CD4-positive, alpha-beta T cell (primary cell): ENCODE measurements at regions not wholly inside any gene's neighbourhood (a gene's known extent, or its start where the extent isn't known, plus 50 kb on each side); places are given as distances from the start of the nearest gene placed in this dataset.

Experiments
- ATAC-seq: fragments of 200-7000 bp; cut with Tn5 transposase; one replicate; pipeline ENCODE4 v1.10.0; 2022; ENCODE audit warnings: mild to moderate bottlenecking; ENCODE audit not compliant: poor library complexity
- CTCF ChIA-PET: fragments of 350-600 bp; sonication (Branson Sonifier 250); formaldehyde crosslinking; loops from one replicate; lab custom pipeline; 2021; ENCODE audit warnings: antibody characterized with exemption, inconsistent platforms; lab: Charles Lee
- POLR2A ChIA-PET: fragments of 350-600 bp; sonication (Branson Sonifier 250); formaldehyde crosslinking; loops from one replicate; lab custom pipeline; 2021; ENCODE audit warnings: antibody characterized with exemption, inconsistent platforms; lab: Charles Lee
- DNase-seq, 14 experiments: peaks; one replicate each; pipeline ENCODE4 v3.0.0-alpha.2; 2013 to 2020; ENCODE audit warnings: mixed read lengths in 2 of 14
- H3K27ac ChIP-seq, 2 donors: one replicate each; pipeline versions ENCODE4 v1.5.1 to v1.7.0; 2013; ENCODE audit warnings: low read length in 2 of 2, low read depth in 1 of 2, mild to moderate bottlenecking in 1 of 2
- H3K27me3 ChIP-seq, 2 experiments: 1 replicate in 1 of 2; 2 replicates in 1 of 2; pipeline versions ENCODE4 v1.6.1 to v1.7.0; 2013; ENCODE audit warnings: low read length in 2 of 2, control low read depth in 1 of 2, mild to moderate bottlenecking in 1 of 2, moderate library complexity in 1 of 2; ENCODE audit not compliant: insufficient read depth in 2 of 2, control insufficient read depth in 1 of 2
- H3K36me3 ChIP-seq: one replicate; pipeline ENCODE4 v1.6.1; 2013; ENCODE audit warnings: low read length, control low read depth; ENCODE audit not compliant: insufficient read depth
- H3K4me1 ChIP-seq: one replicate; pipeline ENCODE4 v1.6.1; 2013; ENCODE audit warnings: low read length, control low read depth; ENCODE audit not compliant: insufficient read depth
- H3K4me3 ChIP-seq: one replicate; pipeline ENCODE4 v1.5.1; 2013; ENCODE audit warnings: mild to moderate bottlenecking, low read length, moderate library complexity
- H3K9me3 ChIP-seq, 2 experiments: 1 replicate in 1 of 2; 2 replicates in 1 of 2; pipeline versions ENCODE4 v1.6.1 to v1.7.0; 2013; ENCODE audit warnings: low read length in 2 of 2, mild to moderate bottlenecking in 2 of 2, control low read depth in 1 of 2, moderate library complexity in 1 of 2; ENCODE audit not compliant: control insufficient read depth in 1 of 2, insufficient read depth in 1 of 2
- H3K27ac Mint-ChIP-seq: one replicate; pipeline ENCODE4 v1.8.0; 2020; ENCODE audit warnings: mixed read lengths
- H3K27me3 Mint-ChIP-seq: one replicate; pipeline ENCODE4 v1.8.0; 2021; ENCODE audit warnings: mixed read lengths
- H3K36me3 Mint-ChIP-seq: one replicate; pipeline ENCODE4 v1.8.0; 2021; ENCODE audit warnings: low read depth, mixed read lengths
- H3K4me1 Mint-ChIP-seq: one replicate; pipeline ENCODE4 v1.8.0; 2021; ENCODE audit warnings: low read depth, mixed read lengths
- H3K4me3 Mint-ChIP-seq: one replicate; pipeline ENCODE4 v1.8.0; 2020; ENCODE audit warnings: mild to moderate bottlenecking, mixed read lengths
- H3K9me3 Mint-ChIP-seq: one replicate; pipeline ENCODE4 v1.8.0; 2020; ENCODE audit warnings: mixed read lengths
- intact Hi-C, 2 experiments: fragments of 100-400 bp; cut with DNase I in 1 of 2; cut with micrococcal nuclease in 1 of 2; formaldehyde crosslinking; loops; one replicate each; pipeline versions ENCODE4 v1.15.1 to v1.9.0; 2023 to 2025; cut with DNase I, micrococcal nuclease
- TF ChIP-seq, protein P1 (sequence below): fragments of 200-600 bp; IDR thresholded peaks from one replicate; pipeline ENCODE4 v1.8.0; 2022; ENCODE audit warnings: antibody characterized with exemption, mild to moderate bottlenecking

DNA sequence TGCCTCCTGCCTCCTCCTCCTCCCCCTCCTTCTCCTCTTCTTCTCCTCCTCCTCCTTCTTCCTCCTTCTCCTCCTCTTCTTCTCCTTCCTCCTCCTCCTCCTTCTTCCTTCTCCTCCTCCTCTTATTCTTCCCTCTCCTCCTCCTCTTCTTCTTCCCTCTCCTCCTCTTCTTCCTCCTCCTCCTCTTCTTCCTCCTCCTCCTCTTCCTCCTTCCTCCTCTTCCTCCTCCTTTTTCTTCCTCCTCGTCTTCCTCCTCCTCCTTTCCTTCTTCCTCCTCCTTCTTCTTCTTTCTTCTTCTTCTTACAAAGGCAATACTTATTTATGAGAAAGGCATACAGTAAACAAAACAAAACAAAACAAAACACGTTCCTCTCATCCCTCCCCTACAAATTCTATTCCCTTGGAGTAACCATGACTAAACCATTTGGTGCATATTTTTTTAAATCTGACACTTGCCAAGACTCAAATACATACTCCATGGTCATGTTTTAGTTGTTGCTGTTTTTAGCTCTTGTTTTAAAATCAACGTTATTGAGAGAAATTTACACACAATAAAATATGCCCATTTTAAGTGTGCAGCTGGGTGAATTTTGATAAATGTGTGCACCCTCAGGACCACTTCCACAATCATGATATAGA, 135.6 kb downstream of the FOXD1 start:
- intact Hi-C loops = no loop called here

DNA sequence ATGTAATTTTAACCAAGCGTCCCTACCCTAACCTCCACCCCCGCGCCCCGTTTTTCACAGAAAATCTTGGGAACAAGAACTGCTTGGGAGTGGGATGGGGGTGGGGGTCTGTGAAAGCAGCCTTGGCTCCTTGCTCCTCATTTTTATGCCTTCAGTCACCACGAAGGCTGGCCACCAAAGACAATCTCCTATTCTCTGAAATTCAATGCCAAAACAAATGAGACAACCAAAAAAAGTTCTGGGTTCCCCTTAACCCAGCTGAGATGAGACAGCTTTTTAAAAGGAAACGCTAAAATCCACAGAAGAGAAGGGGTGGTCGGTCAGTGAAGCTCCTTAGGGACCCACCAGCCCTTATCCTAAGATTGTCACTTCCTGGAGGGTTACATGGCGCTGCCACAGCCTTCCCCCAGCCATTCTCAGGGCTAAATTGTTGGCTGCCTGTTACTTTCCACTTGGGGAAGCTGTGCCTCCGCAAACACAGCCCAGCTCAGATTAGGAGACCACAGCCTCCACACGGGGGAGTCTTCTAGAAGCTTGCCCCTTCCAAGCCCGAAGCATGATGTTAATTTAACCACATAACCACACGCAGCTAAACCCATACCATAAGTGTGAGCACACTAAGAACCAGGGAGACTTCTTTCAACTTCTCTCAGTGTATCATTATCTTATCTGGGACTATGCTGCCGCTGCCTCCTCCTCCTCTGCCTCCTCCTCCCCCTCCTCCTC, 136.3 kb downstream of the FOXD1 start:
- no peaks in the 10 kb centered on the region for H3K4me1 Mint-ChIP-seq
- peaks cover 62 to 73% of the 10 kb centered on the region in 2 experiments for H3K27me3 ChIP-seq

More for the DNA sequence above, 135.6 kb downstream of the FOXD1 start:
- Histone ChIP-seq H3K27ac (no peak overlapping the region), H3K9me3 (peaks cover 0 to 12% of the 10 kb centered on the region in 2 experiments), H3K4me3 (no peak overlapping the region), H3K27me3 (peaks cover 62 to 76% of the 10 kb centered on the region in 2 experiments), H3K36me3 (no peaks in the 10 kb centered on the region), H3K4me1 (peaks cover 5% of the 10 kb centered on the region)
- TF ChIP-seq, protein P1, sequence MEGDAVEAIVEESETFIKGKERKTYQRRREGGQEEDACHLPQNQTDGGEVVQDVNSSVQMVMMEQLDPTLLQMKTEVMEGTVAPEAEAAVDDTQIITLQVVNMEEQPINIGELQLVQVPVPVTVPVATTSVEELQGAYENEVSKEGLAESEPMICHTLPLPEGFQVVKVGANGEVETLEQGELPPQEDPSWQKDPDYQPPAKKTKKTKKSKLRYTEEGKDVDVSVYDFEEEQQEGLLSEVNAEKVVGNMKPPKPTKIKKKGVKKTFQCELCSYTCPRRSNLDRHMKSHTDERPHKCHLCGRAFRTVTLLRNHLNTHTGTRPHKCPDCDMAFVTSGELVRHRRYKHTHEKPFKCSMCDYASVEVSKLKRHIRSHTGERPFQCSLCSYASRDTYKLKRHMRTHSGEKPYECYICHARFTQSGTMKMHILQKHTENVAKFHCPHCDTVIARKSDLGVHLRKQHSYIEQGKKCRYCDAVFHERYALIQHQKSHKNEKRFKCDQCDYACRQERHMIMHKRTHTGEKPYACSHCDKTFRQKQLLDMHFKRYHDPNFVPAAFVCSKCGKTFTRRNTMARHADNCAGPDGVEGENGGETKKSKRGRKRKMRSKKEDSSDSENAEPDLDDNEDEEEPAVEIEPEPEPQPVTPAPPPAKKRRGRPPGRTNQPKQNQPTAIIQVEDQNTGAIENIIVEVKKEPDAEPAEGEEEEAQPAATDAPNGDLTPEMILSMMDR = no peak
- no peaks in the 10 kb centered on the region for H3K36me3 Mint-ChIP-seq
- ATAC-seq (no peak), DNase-seq (no peak)
- CTCF ChIA-PET = no interaction called here
- no peak overlapping the region for H3K27ac Mint-ChIP-seq
- peaks cover 90% of the 10 kb centered on the region for H3K27me3 Mint-ChIP-seq
- H3K9me3 Mint-ChIP-seq = no peaks in the 10 kb centered on the region
- no peak overlapping the region for H3K4me3 Mint-ChIP-seq
- POLR2A ChIA-PET = no interaction called here
- no peaks in the 10 kb centered on the region for H3K4me1 Mint-ChIP-seq

DNA sequence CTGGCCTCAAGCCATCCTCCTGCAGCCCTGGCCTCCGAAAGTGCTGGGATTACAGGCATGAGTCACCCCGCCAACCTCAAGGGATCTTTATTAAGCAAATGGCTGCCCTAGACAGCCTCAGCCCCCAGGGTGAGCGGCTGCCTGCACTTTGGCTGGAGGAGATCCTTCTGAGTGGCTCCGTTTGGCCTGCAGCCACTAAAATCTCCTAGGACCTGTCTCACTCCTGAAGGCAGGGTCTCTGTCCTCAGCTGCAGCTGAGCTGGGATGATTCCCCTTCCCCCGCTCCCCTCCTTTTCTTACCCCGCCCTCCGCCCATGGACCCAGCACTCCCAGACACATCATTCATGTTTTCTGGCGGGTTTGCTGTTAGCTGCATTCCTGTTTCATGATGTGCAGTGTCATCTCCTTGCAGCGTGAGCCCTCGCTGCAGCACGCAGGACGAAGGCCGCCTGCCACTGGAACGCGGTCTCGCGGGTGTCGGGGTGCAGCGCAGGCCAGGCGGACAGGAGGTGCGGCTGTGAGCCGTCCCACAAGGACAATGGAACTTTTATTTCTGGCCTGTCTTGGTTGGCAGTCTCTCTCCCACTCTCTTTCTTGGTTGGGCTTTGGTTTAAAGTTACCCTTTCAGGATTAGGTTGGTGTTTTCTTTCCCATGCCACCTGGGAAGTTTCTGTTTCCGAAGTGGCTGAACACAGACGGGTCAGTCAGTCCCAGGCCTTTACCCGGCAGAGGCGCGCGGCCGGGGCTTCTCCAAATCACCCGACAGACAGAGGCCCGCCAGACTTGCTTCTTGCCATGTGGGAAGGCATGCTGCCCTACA, 137.1 kb downstream of the FOXD1 start:
- ATAC-seq = no peak
- TF ChIP-seq, protein P1 = no peak
- intact Hi-C loops = no loop called here
- Mint-ChIP-seq H3K4me1 (no peaks in the 10 kb centered on the region), H3K36me3 (no peaks in the 10 kb centered on the region), H3K4me3 (no peak overlapping the region), H3K27me3 (peaks cover 90% of the 10 kb centered on the region), H3K9me3 (no peaks in the 10 kb centered on the region), H3K27ac (no peak overlapping the region)
- POLR2A ChIA-PET = no interaction called here
- Histone ChIP-seq H3K9me3 (peaks cover 0 to 12% of the 10 kb centered on the region in 2 experiments), H3K36me3 (no peaks in the 10 kb centered on the region), H3K4me3 (no peak overlapping the region), H3K27ac (no peak overlapping the region), H3K27me3 (peaks cover 61 to 76% of the 10 kb centered on the region in 2 experiments), H3K4me1 (peaks cover 5% of the 10 kb centered on the region)
- CTCF ChIA-PET = no interaction called here
- DNase-seq = no peak

More for the DNA sequence above, 136.3 kb downstream of the FOXD1 start:
- Histone ChIP-seq H3K36me3 (no peaks in the 10 kb centered on the region), H3K4me3 (no peak overlapping the region), H3K27ac (no peak overlapping the region), H3K9me3 (peaks cover 0 to 12% of the 10 kb centered on the region in 2 experiments), H3K4me1 (peaks cover 5% of the 10 kb centered on the region)
- ChIA-PET POLR2A (no interaction called here), CTCF (no interaction called here)
- no peak overlapping the region for H3K4me3 Mint-ChIP-seq
- peaks cover 90% of the 10 kb centered on the region for H3K27me3 Mint-ChIP-seq
- TF ChIP-seq, protein P1 = no peak
- DNase-seq = peak in 4 of 14 experiments; percentile 6 to 54 (median 40)
- H3K27ac Mint-ChIP-seq = no peak overlapping the region
- intact Hi-C loops = no loop called here
- H3K36me3 Mint-ChIP-seq = no peaks in the 10 kb centered on the region
- ATAC-seq = peak; percentile 57
- H3K9me3 Mint-ChIP-seq = no peaks in the 10 kb centered on the region
